ENCODE measurements at regions not wholly inside any gene's neighbourhood (a gene's known extent, or its start where the extent isn't known, plus 50 kb on each side); places are given as distances from the start of the nearest gene placed in this dataset.

DNA sequence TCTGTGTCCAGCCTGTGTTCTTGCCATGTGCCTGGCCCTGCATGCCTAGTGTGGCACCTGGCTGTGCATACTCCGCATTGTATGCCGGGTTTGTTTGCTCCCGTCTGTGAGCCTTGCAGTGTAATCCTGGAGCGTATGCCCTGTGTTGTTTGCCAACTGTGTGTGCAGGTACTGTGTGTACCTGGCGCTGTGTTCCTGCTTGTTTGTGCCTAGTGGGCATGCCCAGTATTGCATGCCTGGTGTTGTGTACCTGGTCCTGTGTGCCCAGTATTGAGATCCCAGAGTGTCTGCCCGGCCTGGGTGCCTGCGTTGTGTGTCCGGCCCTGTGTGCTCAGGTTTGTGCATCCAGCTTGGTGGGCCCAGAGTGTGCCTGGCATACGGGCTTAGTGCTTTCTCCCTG lies 54.5 kb upstream of the CHRNA7 start:
- Histone ChIP-seq H3K27ac (ENCODE audit: low read depth, low read length) (no peak overlapping the region), H3K9ac (ENCODE audit: low read length) (no peak overlapping the region), H3K79me2 (ENCODE audit: insufficient read depth, low read length) (no peaks in the 10 kb centered on the region), H3K9me3 (ENCODE audit: insufficient read depth, low read depth, low read length) (no peaks in the 10 kb centered on the region), H3K36me3 (ENCODE audit: insufficient read depth, low read length) (no peaks in the 10 kb centered on the region), H3K27me3 (ENCODE audit: insufficient read depth, low read length) (no peaks in the 10 kb centered on the region), H3K4me1 (ENCODE audit: insufficient read depth, low read length) (peaks cover 8% of the 10 kb centered on the region), H3K4me3 (ENCODE audit: insufficient read depth, low read depth, low read length) (no peak overlapping the region), H2AFZ (ENCODE audit: low read depth, low read length) (peak overlapping the region; percentile 77), H3K4me2 (ENCODE audit: low read length) (peak overlapping the region; percentile 84), H4K20me1 (ENCODE audit: insufficient read depth, low read length) (no peaks in the 10 kb centered on the region)
- Mint-ChIP-seq H3K36me3 (ENCODE audit: low read depth, unreplicated experiment) (no peaks in the 10 kb centered on the region), H3K4me1 (ENCODE audit: low read depth, unreplicated experiment) (peaks cover 13% of the 10 kb centered on the region), H3K9me3 (ENCODE audit: unreplicated experiment) (no peaks in the 10 kb centered on the region), H3K27me3 (ENCODE audit: low read depth, unreplicated experiment) (peaks cover 19% of the 10 kb centered on the region), H3K4me3 (ENCODE audit: unreplicated experiment) (no peak overlapping the region), H3K27ac (ENCODE audit: unreplicated experiment) (no peak overlapping the region)
- no peak for FAIRE-seq
- TF ChIP-seq, protein P1, sequence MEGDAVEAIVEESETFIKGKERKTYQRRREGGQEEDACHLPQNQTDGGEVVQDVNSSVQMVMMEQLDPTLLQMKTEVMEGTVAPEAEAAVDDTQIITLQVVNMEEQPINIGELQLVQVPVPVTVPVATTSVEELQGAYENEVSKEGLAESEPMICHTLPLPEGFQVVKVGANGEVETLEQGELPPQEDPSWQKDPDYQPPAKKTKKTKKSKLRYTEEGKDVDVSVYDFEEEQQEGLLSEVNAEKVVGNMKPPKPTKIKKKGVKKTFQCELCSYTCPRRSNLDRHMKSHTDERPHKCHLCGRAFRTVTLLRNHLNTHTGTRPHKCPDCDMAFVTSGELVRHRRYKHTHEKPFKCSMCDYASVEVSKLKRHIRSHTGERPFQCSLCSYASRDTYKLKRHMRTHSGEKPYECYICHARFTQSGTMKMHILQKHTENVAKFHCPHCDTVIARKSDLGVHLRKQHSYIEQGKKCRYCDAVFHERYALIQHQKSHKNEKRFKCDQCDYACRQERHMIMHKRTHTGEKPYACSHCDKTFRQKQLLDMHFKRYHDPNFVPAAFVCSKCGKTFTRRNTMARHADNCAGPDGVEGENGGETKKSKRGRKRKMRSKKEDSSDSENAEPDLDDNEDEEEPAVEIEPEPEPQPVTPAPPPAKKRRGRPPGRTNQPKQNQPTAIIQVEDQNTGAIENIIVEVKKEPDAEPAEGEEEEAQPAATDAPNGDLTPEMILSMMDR (IDR thresholded peaks at IDR 0.05; ENCODE audit: insufficient read depth, low read depth, low read length): peak; percentile 19
- TF ChIP-seq EZH2 (IDR thresholded peaks at IDR 0.05; ENCODE audit: insufficient read depth, low read length): peak; percentile 9
- no peak for DNase-seq (ENCODE audit: low read depth)

- H3K27me3 ChIP-seq (ENCODE audit: insufficient read depth, low read length): peaks cover 2% of the 10 kb centered on the region
- no peaks in the 10 kb centered on the region for H3K9me3 ChIP-seq (ENCODE audit: insufficient read depth, low read depth, low read length)
- FAIRE-seq: no peak
- no peak for DNase-seq (ENCODE audit: low read depth)
- TF ChIP-seq, protein P1 (IDR thresholded peaks at IDR 0.05; ENCODE audit: insufficient read depth, low read depth, low read length): no peak
- no peaks in the 10 kb centered on the region for H3K36me3 Mint-ChIP-seq (ENCODE audit: low read depth, unreplicated experiment)
- H4K20me1 ChIP-seq (ENCODE audit: insufficient read depth, low read length): no peaks in the 10 kb centered on the region
- peaks cover 13% of the 10 kb centered on the region for H3K4me1 Mint-ChIP-seq (ENCODE audit: low read depth, unreplicated experiment)
- H3K27ac Mint-ChIP-seq (ENCODE audit: unreplicated experiment): no peak overlapping the region
- H3K9me3 Mint-ChIP-seq (ENCODE audit: unreplicated experiment): no peaks in the 10 kb centered on the region
- H3K27me3 Mint-ChIP-seq (ENCODE audit: low read depth, unreplicated experiment): peaks cover 22% of the 10 kb centered on the region
- no peak overlapping the region for H3K4me2 ChIP-seq (ENCODE audit: low read length)
- no peak overlapping the region for H3K4me3 ChIP-seq (ENCODE audit: insufficient read depth, low read depth, low read length)
- H3K36me3 ChIP-seq (ENCODE audit: insufficient read depth, low read length): no peaks in the 10 kb centered on the region
- H3K4me1 ChIP-seq (ENCODE audit: insufficient read depth, low read length): peaks cover 8% of the 10 kb centered on the region
- no peak overlapping the region for H3K4me3 Mint-ChIP-seq (ENCODE audit: unreplicated experiment)
- H3K27ac ChIP-seq (ENCODE audit: low read depth, low read length): no peak overlapping the region
- H3K9ac ChIP-seq (ENCODE audit: low read length): no peak overlapping the region
- no peaks in the 10 kb centered on the region for H3K79me2 ChIP-seq (ENCODE audit: insufficient read depth, low read length)
- no peak overlapping the region for H2AFZ ChIP-seq (ENCODE audit: low read depth, low read length)
These were observed 53.2 kb upstream of the CHRNA7 start for GRCh38 chr15:31977138-31977537.

GRCh38 chr15:31977812-31978661 lies 52.3 kb upstream of the CHRNA7 start:
- Mint-ChIP-seq H3K4me1 (ENCODE audit: low read depth, unreplicated experiment) (peaks cover 13% of the 10 kb centered on the region), H3K4me3 (ENCODE audit: unreplicated experiment) (no peak overlapping the region), H3K27ac (ENCODE audit: unreplicated experiment) (peak overlapping the region; percentile 35), H3K9me3 (ENCODE audit: unreplicated experiment) (no peaks in the 10 kb centered on the region), H3K36me3 (ENCODE audit: low read depth, unreplicated experiment) (no peaks in the 10 kb centered on the region), H3K27me3 (ENCODE audit: low read depth, unreplicated experiment) (peaks cover 22% of the 10 kb centered on the region)
- Histone ChIP-seq H2AFZ (ENCODE audit: low read depth, low read length) (peak overlapping the region; percentile 51), H3K79me2 (ENCODE audit: insufficient read depth, low read length) (no peaks in the 10 kb centered on the region), H3K4me2 (ENCODE audit: low read length) (peak overlapping the region; percentile 67), H3K27me3 (ENCODE audit: insufficient read depth, low read length) (peaks cover 2% of the 10 kb centered on the region), H4K20me1 (ENCODE audit: insufficient read depth, low read length) (no peaks in the 10 kb centered on the region), H3K4me3 (ENCODE audit: insufficient read depth, low read depth, low read length) (no peak overlapping the region), H3K4me1 (ENCODE audit: insufficient read depth, low read length) (peaks cover 8% of the 10 kb centered on the region), H3K9ac (ENCODE audit: low read length) (no peak overlapping the region), H3K36me3 (ENCODE audit: insufficient read depth, low read length) (no peaks in the 10 kb centered on the region), H3K9me3 (ENCODE audit: insufficient read depth, low read depth, low read length) (no peaks in the 10 kb centered on the region), H3K27ac (ENCODE audit: low read depth, low read length) (no peak overlapping the region)
- TF ChIP-seq, protein P1 (IDR thresholded peaks at IDR 0.05; ENCODE audit: insufficient read depth, low read depth, low read length): peak; percentile 73
- no peak for TF ChIP-seq EZH2 (IDR thresholded peaks at IDR 0.05; ENCODE audit: insufficient read depth, low read length)
- no peak for FAIRE-seq
- no peak for DNase-seq (ENCODE audit: low read depth)
